GM21786 (cell line): ENCODE measurements at regions not wholly inside any gene's neighbourhood (a gene's known extent, or its start where the extent isn't known, plus 50 kb on each side); places are given as distances from the start of the nearest gene placed in this dataset.

ENCODE experiments used
- ATAC-seq: cut with Tn5 transposase; IDR thresholded peaks from one replicate; pipeline ENCODE4 v1.9.1; 2021; ENCODE audit not compliant: unreplicated experiment

- ATAC-seq, result no peak
These were observed 441.3 kb downstream of the PCDH18 start for GRCh38 chr4:137090951-137091350.

GRCh38 chr4:137083571-137084135 lies 448.6 kb downstream of the PCDH18 start:
- no peak for ATAC-seq

GRCh38 chr4:137082061-137082460 lies 450.2 kb downstream of the PCDH18 start:
- ATAC-seq, result no peak

GRCh38 chr4:137076908-137077307 lies 455.4 kb downstream of the PCDH18 start:
- no peak for ATAC-seq

GRCh38 chr4:137075586-137075985 lies 456.7 kb downstream of the PCDH18 start:
- no peak for ATAC-seq

GRCh38 chr4:137070614-137071013 lies 461.7 kb downstream of the PCDH18 start:
- no peak for ATAC-seq

GRCh38 chr4:137069473-137069872 lies 462.8 kb downstream of the PCDH18 start:
- no peak for ATAC-seq

- ATAC-seq, result no peak
These were observed 464.6 kb downstream of the PCDH18 start for GRCh38 chr4:137067735-137068134.

GRCh38 chr4:137065311-137065710 lies 467.0 kb downstream of the PCDH18 start:
- no peak for ATAC-seq

GRCh38 chr4:137063961-137064360 lies 468.3 kb downstream of the PCDH18 start:
- ATAC-seq, result no peak

GRCh38 chr4:137043184-137043583 lies 489.1 kb downstream of the PCDH18 start:
- no peak for ATAC-seq

GRCh38 chr4:137039370-137039769 lies 492.9 kb downstream of the PCDH18 start:
- no peak for ATAC-seq

- ATAC-seq, result no peak
These were observed 500.1 kb downstream of the PCDH18 start for GRCh38 chr4:137032222-137032621.

- ATAC-seq, result no peak
These were observed 503.3 kb downstream of the PCDH18 start for GRCh38 chr4:137029026-137029425.

GRCh38 chr4:137025484-137026059 lies 506.7 kb downstream of the PCDH18 start:
- no peak for ATAC-seq

GRCh38 chr4:137015426-137016409 lies 516.6 kb downstream of the PCDH18 start:
- ATAC-seq, result no peak

- no peak for ATAC-seq
These were observed 531.9 kb downstream of the PCDH18 start for GRCh38 chr4:137000432-137000831.

- no peak for ATAC-seq
These were observed 540.3 kb downstream of the PCDH18 start for GRCh38 chr4:136992032-136992431.

GRCh38 chr4:136985683-136986082 lies 546.6 kb downstream of the PCDH18 start:
- ATAC-seq, result no peak

- ATAC-seq, result no peak
These were observed 565.2 kb downstream of the PCDH18 start for GRCh38 chr4:136967069-136967468.

- ATAC-seq, result no peak
These were observed 566.8 kb downstream of the PCDH18 start for GRCh38 chr4:136965478-136965877.

- no peak for ATAC-seq
These were observed 569.4 kb downstream of the PCDH18 start for GRCh38 chr4:136962868-136963267.
